ENCODE measurements at regions not wholly inside any gene's neighbourhood (a gene's known extent, or its start where the extent isn't known, plus 50 kb on each side); places are given as distances from the start of the nearest gene placed in this dataset.

- TF ChIP-seq, protein P1, sequence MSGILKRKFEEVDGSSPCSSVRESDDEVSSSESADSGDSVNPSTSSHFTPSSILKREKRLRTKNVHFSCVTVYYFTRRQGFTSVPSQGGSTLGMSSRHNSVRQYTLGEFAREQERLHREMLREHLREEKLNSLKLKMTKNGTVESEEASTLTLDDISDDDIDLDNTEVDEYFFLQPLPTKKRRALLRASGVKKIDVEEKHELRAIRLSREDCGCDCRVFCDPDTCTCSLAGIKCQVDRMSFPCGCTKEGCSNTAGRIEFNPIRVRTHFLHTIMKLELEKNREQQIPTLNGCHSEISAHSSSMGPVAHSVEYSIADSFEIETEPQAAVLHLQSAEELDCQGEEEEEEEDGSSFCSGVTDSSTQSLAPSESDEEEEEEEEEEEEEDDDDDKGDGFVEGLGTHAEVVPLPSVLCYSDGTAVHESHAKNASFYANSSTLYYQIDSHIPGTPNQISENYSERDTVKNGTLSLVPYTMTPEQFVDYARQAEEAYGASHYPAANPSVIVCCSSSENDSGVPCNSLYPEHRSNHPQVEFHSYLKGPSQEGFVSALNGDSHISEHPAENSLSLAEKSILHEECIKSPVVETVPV (CRISPR knock-in tag; IDR thresholded peaks at IDR 0.05), result no peak
- TF ChIP-seq GLIS3 (CRISPR knock-in tag; IDR thresholded peaks at IDR 0.05), result no peak
These were observed 186.8 kb upstream of the RREB1 start for GRCh38 chr6:6920987-6921313.

Data from SK-N-SH treated with all-trans-retinoic acid at 6 μM for 48 hours (cell line).